MM.1S (cell line): ENCODE measurements at regions not wholly inside any gene's neighbourhood (a gene's known extent, or its start where the extent isn't known, plus 50 kb on each side); places are given as distances from the start of the nearest gene placed in this dataset.

Experiments
- EZH2 ChIP-seq: fragments of 300-600 bp; sonication (generic); optimal IDR thresholded peaks from 2 replicates; pipeline ENCODE3; 2017; ENCODE audit warnings: low read depth, mild to moderate bottlenecking, antibody characterized with exemption, low read length, mixed read lengths
- EZH2phosphoT487 ChIP-seq: fragments of 300-600 bp; sonication (generic); IDR thresholded peaks from 2 replicates; pipeline ENCODE4 v1.6.1; 2018; ENCODE audit warnings: antibody characterized with exemption, low read length
- TF ChIP-seq, protein P1 (sequence below): fragments of 300-600 bp; sonication (generic); IDR thresholded peaks from 2 replicates; pipeline ENCODE4 v1.5.1; 2016; ENCODE audit warnings: antibody characterized with exemption, low read length, mixed read lengths

DNA sequence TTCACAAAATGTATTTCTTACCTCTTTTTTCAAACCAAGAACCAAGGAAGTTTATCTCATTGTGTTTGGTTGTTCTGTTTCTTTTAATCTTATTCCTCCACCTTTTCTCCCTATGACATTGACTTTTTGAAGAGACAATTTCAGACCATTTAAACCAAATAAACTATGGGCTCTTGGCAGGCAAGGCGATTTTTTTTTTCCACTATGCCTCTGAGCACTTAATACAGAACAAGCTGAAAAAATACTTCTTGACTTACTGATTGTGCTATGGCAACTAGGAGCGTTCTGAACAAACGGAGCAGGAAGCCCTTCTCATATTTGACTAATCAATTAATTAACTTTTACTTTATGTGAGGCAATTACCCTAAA, 98.0 kb downstream of the ZNF664 start:
- TF ChIP-seq EZH2 = no peak
- TF ChIP-seq, protein P1, sequence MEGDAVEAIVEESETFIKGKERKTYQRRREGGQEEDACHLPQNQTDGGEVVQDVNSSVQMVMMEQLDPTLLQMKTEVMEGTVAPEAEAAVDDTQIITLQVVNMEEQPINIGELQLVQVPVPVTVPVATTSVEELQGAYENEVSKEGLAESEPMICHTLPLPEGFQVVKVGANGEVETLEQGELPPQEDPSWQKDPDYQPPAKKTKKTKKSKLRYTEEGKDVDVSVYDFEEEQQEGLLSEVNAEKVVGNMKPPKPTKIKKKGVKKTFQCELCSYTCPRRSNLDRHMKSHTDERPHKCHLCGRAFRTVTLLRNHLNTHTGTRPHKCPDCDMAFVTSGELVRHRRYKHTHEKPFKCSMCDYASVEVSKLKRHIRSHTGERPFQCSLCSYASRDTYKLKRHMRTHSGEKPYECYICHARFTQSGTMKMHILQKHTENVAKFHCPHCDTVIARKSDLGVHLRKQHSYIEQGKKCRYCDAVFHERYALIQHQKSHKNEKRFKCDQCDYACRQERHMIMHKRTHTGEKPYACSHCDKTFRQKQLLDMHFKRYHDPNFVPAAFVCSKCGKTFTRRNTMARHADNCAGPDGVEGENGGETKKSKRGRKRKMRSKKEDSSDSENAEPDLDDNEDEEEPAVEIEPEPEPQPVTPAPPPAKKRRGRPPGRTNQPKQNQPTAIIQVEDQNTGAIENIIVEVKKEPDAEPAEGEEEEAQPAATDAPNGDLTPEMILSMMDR = no peak
- TF ChIP-seq EZH2phosphoT487 = no peak
